ENCODE measurements at regions not wholly inside any gene's neighbourhood (a gene's known extent, or its start where the extent isn't known, plus 50 kb on each side); places are given as distances from the start of the nearest gene placed in this dataset.
"Not testable (repeated sequence)": the region's sequence is repeated elsewhere in the genome, so short reads cannot be mapped to it uniquely, and the experiment has no call there.

GRCh38 chr12:96085475-96085874 is 50.1 kb upstream of the LTA4H start:
- no peaks in the 10 kb centered on the region for H3K4me1 ChIP-seq
- DNase-seq (no peak), ATAC-seq (no peak)
- no peak for TF ChIP-seq CTCF (IDR thresholded peaks at IDR 0.05)
- H3K4me3 ChIP-seq = no peak overlapping the region
- H3K9me3 ChIP-seq = peaks cover 0 to 2% of the 10 kb centered on the region in 2 donors
- H3K27me3 ChIP-seq = no peaks in the 10 kb centered on the region
- H3K27ac ChIP-seq = no peak overlapping the region
- intact Hi-C loops (cut with DNase I) = no loop called here
- no peaks in the 10 kb centered on the region for H3K36me3 ChIP-seq

- H3K36me3 ChIP-seq; H3K27ac ChIP-seq; H3K4me3 ChIP-seq; H3K9me3 ChIP-seq; ATAC-seq; DNase-seq; H3K4me1 ChIP-seq; intact Hi-C loops (cut with DNase I); H3K27me3 ChIP-seq: not testable (repeated sequence)
These were observed 50.8 kb upstream of the LTA4H start for GRCh38 chr12:96086190-96086589.

- intact Hi-C loops (cut with DNase I) = no loop called here
- H3K9me3 ChIP-seq = peaks cover 0 to 14% of the 10 kb centered on the region in 2 donors
- no peaks in the 10 kb centered on the region for H3K36me3 ChIP-seq
- ATAC-seq (no peak), DNase-seq (no peak)
- TF ChIP-seq CTCF (IDR thresholded peaks at IDR 0.05) = no peak
- H3K27ac ChIP-seq = no peak overlapping the region
- H3K4me3 ChIP-seq = no peak overlapping the region
- peaks cover 0 to 12% of the 10 kb centered on the region in 2 donors for H3K4me1 ChIP-seq
- H3K27me3 ChIP-seq = no peaks in the 10 kb centered on the region
These were observed 56.4 kb upstream of the LTA4H start for GRCh38 chr12:96091833-96092232.

GRCh38 chr12:96093543-96094196 is 58.3 kb upstream of the LTA4H start:
- no peak for ATAC-seq
- Histone ChIP-seq H3K9me3 (peaks cover 0 to 14% of the 10 kb centered on the region in 2 donors), H3K27ac (peak overlapping the region in 1 of 2 donors; percentile 28), H3K36me3 (no peaks in the 10 kb centered on the region), H3K4me1 (peaks cover 0 to 12% of the 10 kb centered on the region in 2 donors), H3K27me3 (no peaks in the 10 kb centered on the region), H3K4me3 (no peak overlapping the region)
- intact Hi-C loops (cut with DNase I) = no loop called here
- DNase-seq = no peak
- no peak for TF ChIP-seq CTCF (IDR thresholded peaks at IDR 0.05)

- Histone ChIP-seq H3K36me3 (no peaks in the 10 kb centered on the region), H3K27ac (peak overlapping the region in 1 of 2 donors; percentile 28)
- DNase-seq = no peak
These were observed 58.8 kb upstream of the LTA4H start for GRCh38 chr12:96094201-96094600.

More at GRCh38 chr12:96094201-96094600, 58.8 kb upstream of the LTA4H start:
- Histone ChIP-seq H3K9me3 (peaks cover 0 to 14% of the 10 kb centered on the region in 2 donors), H3K4me1 (peaks cover 0 to 12% of the 10 kb centered on the region in 2 donors), H3K27me3 (no peaks in the 10 kb centered on the region), H3K4me3 (no peak overlapping the region)
- peak; percentile 41 for ATAC-seq
- TF ChIP-seq CTCF (IDR thresholded peaks at IDR 0.05) = no peak
- intact Hi-C loops (cut with DNase I) = no loop called here
